Stimulated activated CD4-positive, alpha-beta T cell treated with anti-CD3 and anti-CD28 coated beads, Interleukin-15, amount 100 ng/mL, for 48 hours (primary cell): ENCODE measurements at regions not wholly inside any gene's neighbourhood (a gene's known extent, or its start where the extent isn't known, plus 50 kb on each side); places are given as distances from the start of the nearest gene placed in this dataset.

ENCODE experiments used
- DNase-seq, 2 donors: peaks; one replicate each; pipeline ENCODE4 v3.0.0-alpha.2; 2020; ENCODE audit warnings: low read depth in 2 of 2

- no peak for DNase-seq
These were observed 97.6 kb downstream of the TM2D1 start for GRCh38 chr1:61627365-61627764.

- no peak for DNase-seq
These were observed 98.1 kb downstream of the TM2D1 start for GRCh38 chr1:61626816-61627215.

DNA sequence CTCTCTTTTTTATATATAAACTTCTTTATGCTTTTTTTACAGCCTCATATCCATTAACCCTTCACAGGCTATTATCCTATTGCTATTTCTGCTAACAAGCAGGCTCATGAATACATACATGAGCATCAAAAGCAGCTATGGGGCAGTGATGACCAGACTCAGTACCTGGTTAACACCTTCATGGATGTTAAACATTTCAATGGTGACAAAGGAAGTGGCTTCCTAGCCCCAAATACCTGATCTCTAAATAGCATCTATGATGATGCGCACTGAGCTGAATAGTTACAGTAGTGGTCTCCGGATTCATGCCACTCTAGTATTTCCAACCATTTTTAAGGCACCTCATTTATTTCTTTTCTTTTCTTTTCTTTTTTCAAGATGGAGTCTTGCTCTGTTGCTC lies 101.1 kb downstream of the TM2D1 start:
- no peak for DNase-seq

DNA sequence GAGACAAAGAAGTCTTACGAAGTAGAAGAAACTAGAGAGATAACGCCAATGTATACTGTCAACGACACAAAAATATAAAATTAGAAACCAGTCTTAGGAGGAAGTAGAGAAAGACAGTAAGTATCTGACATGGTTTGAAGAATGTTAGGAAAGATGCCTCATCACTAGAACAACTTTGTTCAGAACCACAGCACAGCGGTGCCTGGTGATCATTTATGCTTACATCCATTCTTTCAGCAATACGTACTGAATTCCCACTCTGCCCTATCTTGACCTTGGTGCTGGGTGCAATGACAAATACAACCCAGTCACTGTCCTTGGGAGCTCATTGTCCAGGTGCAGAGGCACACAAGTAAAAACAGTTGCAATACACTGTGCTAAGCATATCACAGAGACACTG lies 104.4 kb downstream of the TM2D1 start:
- DNase-seq, result no peak

DNA sequence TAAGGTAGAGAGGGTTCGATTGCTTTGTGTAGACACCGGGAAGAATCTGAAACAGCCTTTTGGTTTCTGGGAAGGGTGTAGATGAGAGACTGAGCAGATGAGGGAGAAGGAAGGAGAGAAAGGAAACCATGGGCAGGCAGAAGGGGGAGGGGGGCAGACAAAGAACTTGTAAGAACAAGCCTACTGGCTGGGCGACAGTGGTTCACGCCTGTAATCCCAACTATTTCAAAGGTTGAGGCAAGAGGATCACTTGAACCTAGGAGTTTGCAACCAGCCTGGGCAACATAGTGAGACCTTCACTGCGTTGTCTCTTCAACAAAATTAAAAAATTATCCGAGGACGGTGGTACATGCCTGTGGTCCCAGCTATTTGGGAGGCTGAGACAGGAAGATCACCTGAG lies 106.2 kb downstream of the TM2D1 start:
- DNase-seq, result no peak

DNA sequence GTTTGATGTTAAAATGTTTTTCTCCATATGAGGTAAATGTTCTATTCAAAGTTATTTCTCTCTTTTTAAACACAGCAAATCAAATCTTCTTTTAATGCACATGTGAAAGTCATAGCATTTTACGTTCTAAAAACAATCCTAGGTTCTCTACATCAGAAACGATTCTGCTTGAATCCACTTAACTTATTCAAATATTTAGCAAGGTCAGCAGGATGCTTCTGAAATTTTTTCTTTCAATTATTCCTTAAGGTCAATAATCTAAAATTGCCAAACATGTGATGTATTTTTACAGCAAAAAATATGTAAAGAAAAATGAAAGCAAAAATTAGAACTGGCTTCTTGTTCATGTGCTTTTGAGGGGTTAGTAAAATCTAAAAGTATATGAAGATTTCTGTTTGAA lies 106.7 kb downstream of the TM2D1 start:
- no peak for DNase-seq

DNA sequence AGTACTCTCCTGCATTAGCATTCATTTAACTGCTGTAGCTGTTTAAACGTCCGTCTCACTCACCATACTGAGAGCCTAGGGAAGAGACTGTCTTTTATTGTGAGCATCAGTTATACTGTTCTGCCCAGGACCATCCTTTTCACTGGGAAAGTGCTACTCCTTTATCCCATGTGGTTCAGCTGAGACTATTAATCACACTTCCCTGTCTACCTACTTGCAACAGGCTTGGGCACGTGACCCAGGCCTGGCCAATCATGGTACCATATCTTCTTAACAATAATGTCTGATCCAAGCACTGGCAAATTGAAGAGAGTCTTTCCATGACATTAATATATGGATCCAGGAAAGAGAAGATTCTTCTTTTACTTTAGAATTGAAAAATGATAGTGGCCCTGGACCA lies 108.1 kb downstream of the TM2D1 start:
- no peak for DNase-seq

- no peak for DNase-seq
These were observed 112.3 kb downstream of the TM2D1 start for GRCh38 chr1:61612602-61613001.

DNA sequence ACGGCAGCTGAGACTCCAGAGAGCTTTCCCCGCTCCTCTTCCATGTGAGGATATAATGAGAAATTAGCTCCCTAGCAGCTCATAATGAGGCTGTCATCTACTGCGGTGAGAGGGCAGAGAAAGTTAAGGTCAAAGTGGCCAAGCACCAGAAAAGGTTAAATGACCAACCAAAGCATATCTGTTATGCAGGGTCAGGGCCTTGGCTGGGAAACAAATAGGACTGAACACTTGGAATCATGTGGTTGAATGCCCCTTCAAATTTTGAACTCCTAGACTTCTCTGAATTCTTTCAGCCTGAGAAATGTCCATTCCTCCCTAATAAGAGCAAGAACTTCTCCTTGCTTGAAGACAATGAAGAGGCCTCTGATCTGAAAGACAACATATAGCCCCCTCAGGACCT lies 115.9 kb downstream of the TM2D1 start:
- DNase-seq, result no peak

- DNase-seq, result no peak
These were observed 117.5 kb downstream of the TM2D1 start for GRCh38 chr1:61607448-61607847.

- no peak for DNase-seq
These were observed 118.3 kb downstream of the TM2D1 start for GRCh38 chr1:61606448-61607312.

GRCh38 chr1:61605607-61606321 lies 119.2 kb downstream of the TM2D1 start:
- DNase-seq, result no peak

DNA sequence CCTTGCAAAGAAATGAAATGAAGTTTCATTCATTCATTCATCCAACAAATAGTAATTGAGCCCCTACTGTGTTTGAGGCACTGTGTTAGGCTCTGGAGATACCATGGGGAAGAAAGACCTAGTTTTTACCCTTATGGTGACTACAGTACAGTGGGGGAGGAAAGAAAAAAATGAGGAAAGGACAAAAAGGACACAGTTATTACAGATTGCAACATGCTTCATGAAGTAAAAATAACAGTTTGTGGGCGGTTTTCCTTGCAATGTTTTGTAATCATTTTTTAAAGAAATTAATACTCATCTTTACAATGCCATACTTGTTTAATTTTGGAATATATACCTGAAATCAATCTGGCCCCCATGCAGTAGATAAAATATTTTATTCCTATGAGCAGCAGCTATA lies 120.3 kb downstream of the TM2D1 start:
- DNase-seq, result no peak

DNA sequence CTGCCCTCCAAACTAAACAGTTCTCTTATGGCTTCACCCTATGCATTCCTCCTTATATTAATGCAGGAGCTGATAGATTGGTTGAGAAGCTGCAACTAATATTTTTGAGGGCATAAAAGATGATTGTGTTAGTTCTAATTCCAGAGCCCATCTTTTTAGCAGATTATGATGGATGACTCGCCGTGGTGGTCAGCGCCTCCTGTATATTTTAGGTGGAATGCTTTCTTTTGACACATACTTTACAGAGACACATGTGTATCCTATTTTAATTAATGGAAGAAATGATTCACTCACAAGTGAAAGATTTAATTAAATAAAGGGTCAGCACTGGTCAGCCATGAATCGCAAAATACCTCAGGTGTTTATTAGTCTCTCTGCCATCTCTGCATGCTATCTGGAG lies 120.7 kb downstream of the TM2D1 start:
- DNase-seq, result no peak

DNA sequence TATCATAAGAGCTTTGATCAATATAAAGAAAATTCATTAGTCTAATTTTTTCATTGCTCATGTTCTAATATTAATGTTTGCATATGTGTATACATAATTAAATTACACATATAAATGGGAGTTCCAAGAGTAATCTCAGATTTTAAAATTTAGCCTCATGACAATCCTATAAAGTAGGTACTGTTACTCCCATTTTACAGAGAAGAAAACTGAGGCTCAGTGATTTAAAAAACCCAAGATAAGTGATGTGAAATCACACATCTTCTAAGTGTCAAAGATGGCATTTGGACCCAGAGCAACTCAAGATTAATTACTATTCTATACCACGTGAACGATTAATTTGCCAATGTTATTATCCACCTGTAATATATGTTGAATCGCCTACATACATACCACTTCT lies 122.3 kb downstream of the TM2D1 start:
- DNase-seq, result no peak

DNA sequence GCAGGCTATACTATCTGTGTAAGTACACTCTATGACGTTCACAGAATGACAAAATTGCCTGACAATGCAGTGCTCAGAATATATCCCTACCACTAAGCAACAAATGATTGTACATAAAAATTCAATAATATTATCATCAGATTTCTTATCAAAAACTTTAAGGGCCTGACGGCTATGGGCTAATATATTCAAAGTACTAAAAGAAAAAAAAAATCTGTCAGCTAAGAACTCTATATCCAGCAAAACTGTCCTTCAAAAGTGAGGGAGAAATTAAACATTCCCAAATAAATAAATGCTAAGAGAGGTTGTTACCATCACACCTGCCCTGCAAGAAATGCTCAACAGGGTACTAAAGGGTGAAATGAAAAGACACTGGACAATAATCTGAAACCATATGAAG lies 127.3 kb downstream of the TM2D1 start:
- DNase-seq, result no peak

DNA sequence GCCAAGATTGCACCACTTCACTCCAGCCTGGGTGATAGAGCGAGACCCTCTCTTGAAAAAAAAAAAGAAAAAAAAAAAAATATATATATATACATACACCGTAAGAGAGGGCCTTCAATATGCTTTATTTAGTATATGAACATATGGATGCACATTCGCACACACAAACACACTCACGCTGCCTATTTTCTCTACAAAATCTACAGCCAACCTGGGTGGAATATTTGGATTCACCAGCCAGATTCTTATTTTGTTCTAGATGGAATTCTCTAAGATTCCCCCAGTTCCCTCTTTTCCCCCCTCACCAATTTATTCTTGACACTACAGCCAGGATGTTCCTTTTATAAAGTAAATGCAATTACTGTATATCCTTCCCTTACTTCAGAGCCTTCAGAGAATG lies 131.6 kb downstream of the TM2D1 start:
- no peak for DNase-seq

DNA sequence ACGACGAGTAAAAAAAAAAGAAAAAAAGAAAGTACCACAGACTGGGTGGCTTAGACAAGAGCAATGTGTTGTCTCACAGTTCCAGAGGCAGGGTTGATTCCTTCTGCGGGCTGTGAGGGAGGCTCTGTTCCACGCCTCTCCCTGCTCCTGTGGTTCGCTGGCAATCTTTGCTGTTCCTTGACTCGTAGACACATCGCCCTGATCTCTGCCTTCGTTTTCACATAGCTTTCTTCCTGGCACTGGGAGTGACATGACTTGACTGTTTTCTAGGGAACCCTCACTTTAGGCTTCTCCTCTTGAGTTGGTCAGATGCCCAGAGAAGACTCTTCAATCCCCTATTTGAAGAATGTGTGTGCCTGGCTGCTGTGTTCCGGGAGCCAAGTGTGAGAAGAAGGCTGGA lies 133.6 kb downstream of the TM2D1 start:
- no peak for DNase-seq

DNA sequence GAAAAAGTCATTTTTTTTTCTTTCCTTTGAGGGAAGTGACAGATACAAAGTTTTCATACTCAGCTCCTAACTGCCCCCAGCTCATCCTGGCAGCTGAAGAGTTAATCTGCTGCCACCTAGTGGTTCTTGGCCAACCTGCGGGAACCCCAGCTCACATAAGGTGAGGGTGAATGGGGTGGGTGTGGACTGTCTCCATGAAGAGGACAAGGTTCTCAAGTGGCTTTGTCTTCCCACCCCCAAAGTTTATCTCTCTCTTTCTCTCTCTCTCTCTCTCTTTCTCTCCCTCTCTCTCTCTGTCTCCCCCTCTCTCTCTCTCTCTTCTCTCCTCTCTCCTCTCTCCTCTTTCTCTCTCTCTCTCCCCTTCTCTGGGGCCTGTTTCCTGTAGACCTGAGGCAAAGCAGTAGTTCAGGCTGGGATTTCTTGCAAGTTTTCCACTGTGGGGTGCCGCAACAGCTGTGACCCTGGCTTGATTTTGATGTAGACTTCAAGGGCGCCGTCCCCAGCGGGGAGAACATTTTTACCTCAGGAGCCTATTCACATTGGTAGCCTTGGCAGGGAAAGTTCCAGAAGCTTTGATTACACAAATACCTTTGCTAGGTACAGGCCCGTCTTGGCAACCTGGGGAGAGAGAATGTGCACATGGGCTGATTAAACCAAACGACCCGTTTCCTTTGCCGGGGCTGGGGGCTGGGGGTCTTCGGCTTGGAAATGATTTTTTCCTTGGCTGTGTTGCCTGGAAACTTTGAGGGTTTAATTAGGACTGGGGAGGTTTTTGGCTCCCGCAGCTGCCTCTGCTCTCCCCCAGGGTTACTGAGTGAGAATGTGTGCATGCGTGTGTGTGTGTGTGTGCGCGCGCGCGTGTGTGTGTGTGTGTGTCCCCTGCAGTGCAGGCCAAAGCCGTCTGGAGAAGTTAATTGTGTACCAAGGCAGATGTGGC lies 135.9 kb downstream of the TM2D1 start:
- DNase-seq, result peak; percentile 40 to 52

DNA sequence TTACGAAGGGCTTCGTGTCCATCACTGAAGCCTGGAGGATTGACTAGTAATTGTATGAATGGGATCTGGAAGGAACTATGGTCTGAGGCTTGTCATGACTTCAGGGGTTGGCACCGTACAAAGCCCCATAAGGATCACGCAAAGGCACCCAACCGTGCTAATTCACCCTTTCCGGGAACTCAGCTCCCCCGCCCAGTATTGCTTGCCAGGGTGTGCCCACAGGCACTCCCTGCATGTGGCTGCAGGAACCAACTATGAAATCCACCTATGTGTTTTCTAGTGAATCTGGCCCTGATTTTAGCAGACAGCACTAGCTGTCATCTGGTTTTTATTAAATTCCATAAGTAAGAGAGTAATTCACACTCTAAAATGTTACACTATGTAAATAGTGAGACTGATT lies 139.2 kb downstream of the TM2D1 start:
- DNase-seq, result no peak

DNA sequence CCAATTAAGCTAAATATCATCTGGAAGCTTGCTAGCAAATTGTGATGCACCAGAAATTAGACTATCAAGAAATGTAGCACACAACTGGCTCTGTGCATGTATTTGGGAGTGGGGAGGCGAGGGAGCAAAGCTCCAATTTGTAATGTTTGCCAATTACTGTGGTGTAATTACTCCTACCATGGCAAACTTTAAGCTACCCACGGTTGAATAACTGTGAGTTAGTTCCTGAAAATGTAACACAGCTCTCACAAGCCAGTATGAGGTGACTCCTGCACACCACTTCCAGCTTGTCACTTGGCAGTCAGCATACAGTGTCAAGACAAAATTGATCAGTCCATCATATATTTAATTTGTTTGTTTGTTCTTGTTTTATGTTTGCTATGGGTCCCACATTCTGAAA lies 141.2 kb downstream of the TM2D1 start:
- no peak for DNase-seq

DNA sequence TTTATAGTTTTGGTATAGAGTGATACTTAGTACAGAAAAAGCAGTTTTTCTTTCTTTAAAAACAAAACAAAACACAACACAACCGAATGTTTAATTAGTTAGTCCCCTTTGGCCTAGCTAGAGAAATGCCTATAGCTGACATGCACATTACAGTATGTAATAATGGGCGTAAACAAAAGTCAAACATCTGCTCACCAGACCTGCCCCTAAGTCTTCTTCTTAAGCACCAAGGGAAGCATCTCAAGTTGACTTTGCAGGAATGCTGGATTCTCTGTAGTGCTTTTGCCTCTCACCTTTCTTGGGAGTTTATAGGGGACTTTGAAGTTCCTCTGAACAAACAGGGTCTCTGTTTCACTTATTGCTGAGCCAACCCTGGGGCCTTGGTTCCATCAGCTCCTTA lies 143.7 kb downstream of the TM2D1 start:
- DNase-seq, result no peak
